ENCODE measurements at regions not wholly inside any gene's neighbourhood (a gene's known extent, or its start where the extent isn't known, plus 50 kb on each side); places are given as distances from the start of the nearest gene placed in this dataset.

GRCh38 chr2:62296832-62297623, 101.1 kb downstream of the B3GNT2 start (continued):
- no peak for TF ChIP-seq FOS (IDR thresholded peaks at IDR 0.05; ENCODE audit: low read depth, low read length)

GRCh38 chr2:62296034-62296831, 100.3 kb downstream of the B3GNT2 start:
- Histone ChIP-seq H3K9me1 (ENCODE audit: insufficient read depth, low read length) (no peaks in the 10 kb centered on the region), H3K4me1 (ENCODE audit: control insufficient read depth, insufficient read depth, low read length) (0 out of 2 replicates have a peak, but pooled peaks cover 2% of the 10 kb centered on the region), H4K91ac (ENCODE audit: insufficient read depth, low read depth, low read length) (no peak overlapping the region), H3K9me3 (ENCODE audit: control insufficient read depth, insufficient read depth, low read length) (no peaks in the 10 kb centered on the region), H3K56ac (ENCODE audit: extremely low read depth, insufficient read depth, low read length) (no peak overlapping the region), H2BK120ac (ENCODE audit: low read depth, low read length) (no peak overlapping the region), H2AFZ (replicated peaks; ENCODE audit: low read length, poor library complexity) (no peak overlapping the region), H3K4me2 (ENCODE audit: low read depth, low read length) (no peak overlapping the region), H4K5ac (ENCODE audit: low read depth, low read length) (no peak overlapping the region), H2BK15ac (ENCODE audit: low read depth, low read length) (no peak overlapping the region), H3K27me3 (ENCODE audit: control insufficient read depth, insufficient read depth, low read length) (peaks cover 10% of the 10 kb centered on the region; the same call in 1 of the 2 replicates), H3K14ac (replicated peaks; ENCODE audit: low read depth, low read length) (no peak overlapping the region), H3K9ac (ENCODE audit: low read depth, low read length) (no peak overlapping the region), H3K79me1 (ENCODE audit: low read depth in 1 of 2, low read length in 2 of 2) (no peaks in the 10 kb centered on the region), H4K20me1 (ENCODE audit: insufficient read depth, low read length) (no peaks in the 10 kb centered on the region), H2AK5ac (ENCODE audit: low read depth, low read length) (no peak overlapping the region), H3K36me3 (ENCODE audit: control insufficient read depth, insufficient read depth, low read length) (no peaks in the 10 kb centered on the region), H3K4ac (ENCODE audit: low read depth, low read length) (no peak overlapping the region), H4K8ac (ENCODE audit: low read depth in 2 of 2, low read length in 2 of 2) (no peak overlapping the region), H3K27ac (ENCODE audit: insufficient read depth, low read length) (no peak overlapping the region), H3K23ac (ENCODE audit: low read depth, low read length) (no peak overlapping the region), H2BK5ac (ENCODE audit: low read depth, low read length, poor library complexity, severe bottlenecking) (no peak overlapping the region), H3K18ac (ENCODE audit: low read depth, low read length) (no peak overlapping the region), H3K4me3 (ENCODE audit: insufficient read depth, low read depth, low read length) (no peak overlapping the region), H2AK9ac (replicated peaks; ENCODE audit: low read depth, low read length, poor library complexity) (no peak overlapping the region), H2BK20ac (ENCODE audit: low read depth, low read length) (no peak overlapping the region)
- ATAC-seq (ENCODE audit: low read depth) (no peak), DNase-seq (no peak)
- in situ Hi-C loops (cut with MboI; ENCODE audit: low sequenced_read_pairs) = no loop called here
- dilution Hi-C loops (cut with HindIII; ENCODE audit: low sequenced_read_pairs, unreplicated experiment) = no loop called here
- 100% methylated on average over 1 of the region's 19 CpGs; no CpG with 5 or more reads in 1 of the 2 experiments for WGBS, 2 experiments (ENCODE audit: extremely low coverage in 2 of 2, insufficient read length in 1 of 2)
- ChIA-PET CTCF (no interaction called here), POLR2A (ENCODE audit: unreplicated experiment) (no interaction called here)
- TF ChIP-seq MAZ (IDR thresholded peaks at IDR 0.05; ENCODE audit: borderline replicate concordance, low read depth, low read length) (no peak), FOS (IDR thresholded peaks at IDR 0.05; ENCODE audit: low read depth, low read length) (no peak), RFX5 (IDR thresholded peaks at IDR 0.05; ENCODE audit: low read depth, low read length) (no peak), BHLHE40 (IDR thresholded peaks at IDR 0.05; ENCODE audit: low read depth, low read length) (no peak), ELK1 (IDR thresholded peaks at IDR 0.05; ENCODE audit: borderline replicate concordance, low read depth, low read length) (no peak)
- BruUV-seq (replicated peaks) = no TSS peak
- intact Hi-C loops (cut with micrococcal nuclease) = loop anchor here (5.0 kb wide), 1 partner anchor 99 kb away; the partner anchor contains the start of gene B3GNT2

Measured in IMR-90 (cell line).